ENCODE measurements at regions not wholly inside any gene's neighbourhood (a gene's known extent, or its start where the extent isn't known, plus 50 kb on each side); places are given as distances from the start of the nearest gene placed in this dataset.

- POLR2A ChIA-PET: interaction anchor here (0.6 kb wide), 1 partner anchor 21 kb away, joined by 3 read pairs; no protein-coding TSS in a partner anchor
- H3K36me3 Mint-ChIP-seq (ENCODE audit: insufficient read depth, unreplicated experiment): no peaks in the 10 kb centered on the region
- CTCF ChIA-PET: no interaction called here
Observed at GRCh38 chr1:38778521-38778920, 81.1 kb downstream of the RRAGC start.

GRCh38 chr1:38778051-38778450 is 81.5 kb downstream of the RRAGC start:
- intact Hi-C loops (cut with micrococcal nuclease): no loop called here
- Mint-ChIP-seq H3K36me3 (ENCODE audit: insufficient read depth, unreplicated experiment) (no peaks in the 10 kb centered on the region), H3K4me3 (ENCODE audit: unreplicated experiment) (no peak overlapping the region), H3K27ac (ENCODE audit: low read depth, unreplicated experiment) (no peak overlapping the region), H3K4me1 (ENCODE audit: insufficient read depth, unreplicated experiment) (no peaks in the 10 kb centered on the region), H3K27me3 (ENCODE audit: insufficient read depth, unreplicated experiment) (peaks cover 44% of the 10 kb centered on the region), H3K9me3 (ENCODE audit: unreplicated experiment) (no peaks in the 10 kb centered on the region)
- ChIA-PET POLR2A (interaction anchor here (0.6 kb wide), 1 partner anchor 22 kb away, joined by 3 read pairs; no protein-coding TSS in a partner anchor), CTCF (no interaction called here)
- TF ChIP-seq CTCF (IDR thresholded peaks at IDR 0.05; ENCODE audit: unreplicated experiment): no peak
- BruUV-seq (replicated peaks): no TSS peak
- DNase-seq (ENCODE audit: unreplicated experiment): no peak

More at GRCh38 chr1:38778521-38778920, 81.1 kb downstream of the RRAGC start:
- no peak for DNase-seq (ENCODE audit: unreplicated experiment)
- BruUV-seq (replicated peaks): no TSS peak
- no peak for TF ChIP-seq CTCF (IDR thresholded peaks at IDR 0.05; ENCODE audit: unreplicated experiment)
- no peaks in the 10 kb centered on the region for H3K4me1 Mint-ChIP-seq (ENCODE audit: insufficient read depth, unreplicated experiment)
- intact Hi-C loops (cut with micrococcal nuclease): no loop called here
- no peak overlapping the region for H3K27ac Mint-ChIP-seq (ENCODE audit: low read depth, unreplicated experiment)
- H3K9me3 Mint-ChIP-seq (ENCODE audit: unreplicated experiment): no peaks in the 10 kb centered on the region
- no peak overlapping the region for H3K4me3 Mint-ChIP-seq (ENCODE audit: unreplicated experiment)
- peaks cover 44% of the 10 kb centered on the region for H3K27me3 Mint-ChIP-seq (ENCODE audit: insufficient read depth, unreplicated experiment)

GRCh38 chr1:38777464-38777957 is 82.1 kb downstream of the RRAGC start:
- Mint-ChIP-seq H3K36me3 (ENCODE audit: insufficient read depth, unreplicated experiment) (no peaks in the 10 kb centered on the region), H3K4me1 (ENCODE audit: insufficient read depth, unreplicated experiment) (no peaks in the 10 kb centered on the region), H3K27ac (ENCODE audit: low read depth, unreplicated experiment) (no peak overlapping the region), H3K27me3 (ENCODE audit: insufficient read depth, unreplicated experiment) (peaks cover 41% of the 10 kb centered on the region), H3K4me3 (ENCODE audit: unreplicated experiment) (no peak overlapping the region), H3K9me3 (ENCODE audit: unreplicated experiment) (no peaks in the 10 kb centered on the region)
- TF ChIP-seq CTCF (IDR thresholded peaks at IDR 0.05; ENCODE audit: unreplicated experiment): no peak
- DNase-seq (ENCODE audit: unreplicated experiment): no peak
- POLR2A ChIA-PET: interaction anchor here (0.6 kb wide), 1 partner anchor 22 kb away, joined by 3 read pairs; no protein-coding TSS in a partner anchor
- intact Hi-C loops (cut with micrococcal nuclease): no loop called here
- CTCF ChIA-PET: no interaction called here
- no TSS peak for BruUV-seq (replicated peaks)

- POLR2A ChIA-PET: interaction anchor here (0.7 kb wide), 1 partner anchor 1592 kb away, joined by 3 read pairs; no protein-coding TSS in a partner anchor
- H3K9me3 Mint-ChIP-seq (ENCODE audit: unreplicated experiment): no peaks in the 10 kb centered on the region
- H3K4me1 Mint-ChIP-seq (ENCODE audit: insufficient read depth, unreplicated experiment): no peaks in the 10 kb centered on the region
- intact Hi-C loops (cut with micrococcal nuclease): no loop called here
- CTCF ChIA-PET: no interaction called here
- TF ChIP-seq CTCF (IDR thresholded peaks at IDR 0.05; ENCODE audit: unreplicated experiment): no peak
- no peaks in the 10 kb centered on the region for H3K36me3 Mint-ChIP-seq (ENCODE audit: insufficient read depth, unreplicated experiment)
- H3K4me3 Mint-ChIP-seq (ENCODE audit: unreplicated experiment): no peak overlapping the region
- H3K27ac Mint-ChIP-seq (ENCODE audit: low read depth, unreplicated experiment): no peak overlapping the region
- H3K27me3 Mint-ChIP-seq (ENCODE audit: insufficient read depth, unreplicated experiment): peaks cover 41% of the 10 kb centered on the region
- no TSS peak for BruUV-seq (replicated peaks)
- no peak for DNase-seq (ENCODE audit: unreplicated experiment)
Observed at GRCh38 chr1:38776466-38777065, 83.0 kb downstream of the RRAGC start.
